Spleen (tissue), 7 donors: ENCODE measurements at regions not wholly inside any gene's neighbourhood (a gene's known extent, or its start where the extent isn't known, plus 50 kb on each side); places are given as distances from the start of the nearest gene placed in this dataset.

Experiments used
- CTCF ChIP-seq, 11 experiments: fragments of 200-600 bp in 7 of 11; fragments of 450-650 bp in 4 of 11; sonication (generic) in 4 of 11; IDR thresholded peaks in 8 of 11; conservative IDR thresholded peaks in 3 of 11; 1 replicate in 7 of 11; 2 replicates in 4 of 11; pipeline versions ENCODE4 v1.4.0 to v1.8.0; 2016 to 2021; ENCODE audit warnings: antibody characterized with exemption in 11 of 11, inconsistent platforms in 4 of 11, mild to moderate bottlenecking in 1 of 11
- POLR2A ChIP-seq, 3 donors: fragments of 450-650 bp; IDR thresholded peaks; one replicate each; pipeline ENCODE4 v1.5.1; 2017; ENCODE audit warnings: antibody characterized with exemption in 3 of 3, mild to moderate bottlenecking in 1 of 3
- POLR2AphosphoS5 ChIP-seq, 3 donors: sonication (generic); formaldehyde crosslinking; IDR thresholded peaks; one replicate each; pipeline ENCODE4 v1.5.1; 2017; ENCODE audit warnings: antibody characterized with exemption in 3 of 3
- donor health status: DM: no; HTN: no; CAD: no; lungs with moderate emphysema.
- donor health status: DM: no; HTN: no; CAD: no.
- donor health status: DM: no; HTN: no; CAD: no.

- TF ChIP-seq CTCF (IDR thresholded peaks at IDR 0.05 in 8 of 11, conservative IDR thresholded peaks at IDR 0.05 in 3 of 11), result no peak
- no peak for TF ChIP-seq POLR2AphosphoS5 (IDR thresholded peaks at IDR 0.05)
- no peak for TF ChIP-seq POLR2A (IDR thresholded peaks at IDR 0.05)
These were observed 197.0 kb downstream of the SIM1 start for GRCh38 chr6:100267721-100268123.
